Vagina (tissue), 2 donors: ENCODE measurements at regions not wholly inside any gene's neighbourhood (a gene's known extent, or its start where the extent isn't known, plus 50 kb on each side); places are given as distances from the start of the nearest gene placed in this dataset.

Experiments
- DNase-seq, 2 donors: peaks; one replicate each; pipeline ENCODE4 v3.0.0-alpha.2; 2017; ENCODE audit errors: extremely low spot score in 2 of 2
- H3K27ac ChIP-seq: fragments of 200-600 bp; sonication (generic); one replicate; pipeline ENCODE4 v1.5.1; 2019
- H3K27me3 ChIP-seq: fragments of 200-600 bp; sonication (generic); one replicate; pipeline ENCODE4 v1.5.1; 2019
- H3K36me3 ChIP-seq, 2 donors: fragments of 200-600 bp; sonication (generic); one replicate each; pipeline ENCODE4 v1.5.1; 2017 to 2019
- H3K4me1 ChIP-seq: fragments of 200-600 bp; sonication (generic); one replicate; pipeline ENCODE4 v1.5.1; 2019
- H3K4me3 ChIP-seq, 2 donors: fragments of 200-600 bp; sonication (generic); 1 replicate in 1 of 2; 2 replicates in 1 of 2; pipeline ENCODE4 v1.5.1; 2016 to 2019
- H3K9me3 ChIP-seq: fragments of 200-600 bp; sonication (generic); one replicate; pipeline ENCODE4 v1.5.1; 2019
- POLR2A ChIP-seq, 2 donors: fragments of 450-650 bp; IDR thresholded peaks; one replicate each; pipeline ENCODE4 v1.6.1; 2017; ENCODE audit warnings: antibody characterized with exemption in 2 of 2, mild to moderate bottlenecking in 2 of 2, moderate library complexity in 2 of 2
- POLR2AphosphoS5 ChIP-seq, 2 donors: sonication (generic); formaldehyde crosslinking; IDR thresholded peaks; one replicate each; pipeline ENCODE4 v1.9.0; 2017; ENCODE audit warnings: antibody characterized with exemption in 2 of 2, mild to moderate bottlenecking in 2 of 2, low read depth in 1 of 2; ENCODE audit not compliant: insufficient read depth in 1 of 2
- intact Hi-C: fragments of 100-400 bp; cut with DNase I; formaldehyde crosslinking; loops from one replicate; pipeline ENCODE4 v1.15.1; 2023
- TF ChIP-seq, protein P1 (sequence below), 3 experiments: fragments of 450-650 bp in 2 of 3; fragments of 200-600 bp in 1 of 3; sonication (generic) in 1 of 3; IDR thresholded peaks; one replicate each; pipeline ENCODE4 v1.5.1; 2017 to 2019; ENCODE audit warnings: antibody characterized with exemption in 3 of 3, mild to moderate bottlenecking in 2 of 3, moderate library complexity in 2 of 3

- Histone ChIP-seq H3K4me1 (no peaks in the 10 kb centered on the region), H3K4me3 (no peak overlapping the region), H3K36me3 (no peaks in the 10 kb centered on the region), H3K27ac (no peak overlapping the region), H3K27me3 (no peaks in the 10 kb centered on the region), H3K9me3 (no peaks in the 10 kb centered on the region)
- no peak for TF ChIP-seq POLR2A (IDR thresholded peaks at IDR 0.05)
- TF ChIP-seq, protein P1, sequence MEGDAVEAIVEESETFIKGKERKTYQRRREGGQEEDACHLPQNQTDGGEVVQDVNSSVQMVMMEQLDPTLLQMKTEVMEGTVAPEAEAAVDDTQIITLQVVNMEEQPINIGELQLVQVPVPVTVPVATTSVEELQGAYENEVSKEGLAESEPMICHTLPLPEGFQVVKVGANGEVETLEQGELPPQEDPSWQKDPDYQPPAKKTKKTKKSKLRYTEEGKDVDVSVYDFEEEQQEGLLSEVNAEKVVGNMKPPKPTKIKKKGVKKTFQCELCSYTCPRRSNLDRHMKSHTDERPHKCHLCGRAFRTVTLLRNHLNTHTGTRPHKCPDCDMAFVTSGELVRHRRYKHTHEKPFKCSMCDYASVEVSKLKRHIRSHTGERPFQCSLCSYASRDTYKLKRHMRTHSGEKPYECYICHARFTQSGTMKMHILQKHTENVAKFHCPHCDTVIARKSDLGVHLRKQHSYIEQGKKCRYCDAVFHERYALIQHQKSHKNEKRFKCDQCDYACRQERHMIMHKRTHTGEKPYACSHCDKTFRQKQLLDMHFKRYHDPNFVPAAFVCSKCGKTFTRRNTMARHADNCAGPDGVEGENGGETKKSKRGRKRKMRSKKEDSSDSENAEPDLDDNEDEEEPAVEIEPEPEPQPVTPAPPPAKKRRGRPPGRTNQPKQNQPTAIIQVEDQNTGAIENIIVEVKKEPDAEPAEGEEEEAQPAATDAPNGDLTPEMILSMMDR (IDR thresholded peaks at IDR 0.05), result no peak
- intact Hi-C loops, result no loop called here
- DNase-seq, result no peak
Observed at GRCh38 chr7:88465600-88465999, 158.9 kb upstream of the STEAP4 start.

DNA sequence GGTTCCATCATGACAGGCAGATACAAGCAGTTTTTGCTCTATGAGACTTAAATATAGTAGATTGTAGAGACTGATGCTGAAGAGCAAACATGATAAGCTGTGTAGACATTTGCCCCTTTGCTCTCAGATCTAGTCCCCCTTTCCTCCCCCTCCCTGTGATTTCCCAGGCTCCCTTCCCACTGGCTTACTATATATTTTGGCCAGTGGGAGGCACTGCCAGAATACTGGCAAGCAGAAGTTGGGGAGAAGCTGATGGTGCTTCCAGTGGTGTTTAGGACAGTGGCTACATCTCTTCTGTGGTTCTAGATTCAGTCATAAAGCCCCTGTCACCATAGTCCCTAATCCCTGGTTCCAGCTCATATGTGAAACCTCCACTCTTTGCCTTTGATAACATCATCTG lies 156.1 kb upstream of the STEAP4 start:
- H3K36me3 ChIP-seq, result no peaks in the 10 kb centered on the region
- no peak overlapping the region for H3K4me3 ChIP-seq
- intact Hi-C loops, result no loop called here
- no peaks in the 10 kb centered on the region for H3K27me3 ChIP-seq
- TF ChIP-seq POLR2AphosphoS5 (IDR thresholded peaks at IDR 0.05; ENCODE audit: insufficient read depth in 1 of 2, low read depth in 1 of 2), result no peak
- H3K4me1 ChIP-seq, result no peaks in the 10 kb centered on the region
- no peak for DNase-seq
- H3K27ac ChIP-seq, result no peak overlapping the region
- H3K9me3 ChIP-seq, result no peaks in the 10 kb centered on the region

DNA sequence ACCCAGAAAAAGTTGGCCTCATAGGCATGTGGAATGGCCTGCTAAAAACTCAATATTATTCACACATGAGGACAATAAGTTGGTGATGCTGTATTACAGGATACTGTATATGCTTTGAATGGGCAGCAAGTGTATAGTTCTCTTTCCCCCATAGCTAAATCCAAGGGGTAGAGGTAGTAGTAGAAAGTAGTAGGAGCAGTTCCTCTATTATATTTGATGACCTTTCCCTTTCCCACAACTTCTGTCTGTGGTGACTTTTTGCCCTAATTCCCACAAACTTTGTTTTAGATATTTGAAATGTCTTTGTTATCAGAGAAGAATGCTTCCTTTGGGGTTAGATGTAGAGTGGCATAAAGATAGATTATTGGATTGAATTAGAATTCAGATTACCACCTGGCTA lies 154.0 kb upstream of the STEAP4 start:
- Histone ChIP-seq H3K27ac (no peak overlapping the region), H3K9me3 (no peaks in the 10 kb centered on the region), H3K4me3 (no peak overlapping the region), H3K36me3 (no peaks in the 10 kb centered on the region), H3K4me1 (no peaks in the 10 kb centered on the region), H3K27me3 (no peaks in the 10 kb centered on the region)
- intact Hi-C loops, result no loop called here
- TF ChIP-seq POLR2A (IDR thresholded peaks at IDR 0.05) (no peak), POLR2AphosphoS5 (IDR thresholded peaks at IDR 0.05; ENCODE audit: insufficient read depth in 1 of 2, low read depth in 1 of 2) (no peak)
- TF ChIP-seq, protein P1 (IDR thresholded peaks at IDR 0.05), result no peak
- DNase-seq, result no peak

DNA sequence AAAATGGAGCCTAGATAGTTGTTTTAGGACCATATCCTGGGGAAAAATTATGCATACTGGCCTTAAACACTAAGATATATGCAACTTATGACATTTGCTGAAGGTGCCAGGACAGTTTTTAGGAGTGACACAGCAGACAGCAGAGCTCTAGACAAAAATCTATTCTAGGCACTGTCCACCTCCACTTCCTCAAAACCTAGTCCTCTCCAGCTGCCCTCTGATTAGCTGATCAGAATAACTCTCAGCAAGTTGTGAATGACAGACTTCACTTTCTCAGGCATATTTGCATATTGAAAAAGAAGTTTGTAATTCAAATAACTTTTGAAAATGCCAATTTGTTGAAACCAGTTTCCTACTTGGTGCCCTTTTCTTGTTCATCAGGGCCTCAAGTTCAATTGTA lies 152.3 kb upstream of the STEAP4 start:
- Histone ChIP-seq H3K4me3 (no peak overlapping the region), H3K9me3 (no peaks in the 10 kb centered on the region), H3K27me3 (no peaks in the 10 kb centered on the region), H3K36me3 (no peaks in the 10 kb centered on the region), H3K27ac (no peak overlapping the region), H3K4me1 (no peaks in the 10 kb centered on the region)
- DNase-seq, result no peak
- no peak for TF ChIP-seq POLR2A (IDR thresholded peaks at IDR 0.05)
- TF ChIP-seq, protein P1 (IDR thresholded peaks at IDR 0.05), result no peak
- TF ChIP-seq POLR2AphosphoS5 (IDR thresholded peaks at IDR 0.05; ENCODE audit: insufficient read depth in 1 of 2, low read depth in 1 of 2), result no peak
- intact Hi-C loops, result no loop called here

- Histone ChIP-seq H3K4me1 (no peaks in the 10 kb centered on the region), H3K4me3 (no peak overlapping the region), H3K9me3 (no peaks in the 10 kb centered on the region), H3K36me3 (no peaks in the 10 kb centered on the region), H3K27ac (no peak overlapping the region), H3K27me3 (no peaks in the 10 kb centered on the region)
- TF ChIP-seq POLR2A (IDR thresholded peaks at IDR 0.05), result no peak
- TF ChIP-seq POLR2AphosphoS5 (IDR thresholded peaks at IDR 0.05; ENCODE audit: insufficient read depth in 1 of 2, low read depth in 1 of 2), result no peak
- DNase-seq, result no peak
- intact Hi-C loops, result no loop called here
Observed at GRCh38 chr7:88458279-88458678, 151.6 kb upstream of the STEAP4 start.

DNA sequence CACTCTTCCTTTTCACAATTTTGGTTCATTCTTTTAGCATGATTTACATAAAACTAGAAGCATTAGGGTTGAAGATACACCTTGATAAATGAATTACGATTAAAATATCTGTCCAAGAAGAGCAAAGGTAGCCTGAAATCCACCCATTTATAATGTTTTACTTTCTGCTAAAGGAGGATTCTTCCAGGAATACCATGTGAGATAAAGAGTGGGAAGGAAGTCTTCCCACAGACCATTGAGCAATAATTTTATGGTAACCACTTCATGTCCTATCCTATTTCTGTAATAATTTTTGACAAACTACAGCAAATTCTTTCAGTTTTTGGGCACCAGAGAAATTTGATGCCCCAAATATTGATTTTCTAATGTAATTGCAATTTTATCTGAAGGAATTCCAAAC lies 150.6 kb upstream of the STEAP4 start:
- no peaks in the 10 kb centered on the region for H3K27me3 ChIP-seq
- DNase-seq, result no peak
- H3K4me1 ChIP-seq, result no peaks in the 10 kb centered on the region
- no peak for TF ChIP-seq POLR2A (IDR thresholded peaks at IDR 0.05)
- TF ChIP-seq, protein P1 (IDR thresholded peaks at IDR 0.05), result no peak
- no peak for TF ChIP-seq POLR2AphosphoS5 (IDR thresholded peaks at IDR 0.05; ENCODE audit: insufficient read depth in 1 of 2, low read depth in 1 of 2)
- H3K36me3 ChIP-seq, result no peaks in the 10 kb centered on the region
- no peak overlapping the region for H3K4me3 ChIP-seq
- intact Hi-C loops, result no loop called here
- no peak overlapping the region for H3K27ac ChIP-seq
- H3K9me3 ChIP-seq, result no peaks in the 10 kb centered on the region
